ENCODE measurements at regions not wholly inside any gene's neighbourhood (a gene's known extent, or its start where the extent isn't known, plus 50 kb on each side); places are given as distances from the start of the nearest gene placed in this dataset.
"Not testable (repeated sequence)": the region's sequence is repeated elsewhere in the genome, so short reads cannot be mapped to it uniquely, and the experiment has no call there.

DNA sequence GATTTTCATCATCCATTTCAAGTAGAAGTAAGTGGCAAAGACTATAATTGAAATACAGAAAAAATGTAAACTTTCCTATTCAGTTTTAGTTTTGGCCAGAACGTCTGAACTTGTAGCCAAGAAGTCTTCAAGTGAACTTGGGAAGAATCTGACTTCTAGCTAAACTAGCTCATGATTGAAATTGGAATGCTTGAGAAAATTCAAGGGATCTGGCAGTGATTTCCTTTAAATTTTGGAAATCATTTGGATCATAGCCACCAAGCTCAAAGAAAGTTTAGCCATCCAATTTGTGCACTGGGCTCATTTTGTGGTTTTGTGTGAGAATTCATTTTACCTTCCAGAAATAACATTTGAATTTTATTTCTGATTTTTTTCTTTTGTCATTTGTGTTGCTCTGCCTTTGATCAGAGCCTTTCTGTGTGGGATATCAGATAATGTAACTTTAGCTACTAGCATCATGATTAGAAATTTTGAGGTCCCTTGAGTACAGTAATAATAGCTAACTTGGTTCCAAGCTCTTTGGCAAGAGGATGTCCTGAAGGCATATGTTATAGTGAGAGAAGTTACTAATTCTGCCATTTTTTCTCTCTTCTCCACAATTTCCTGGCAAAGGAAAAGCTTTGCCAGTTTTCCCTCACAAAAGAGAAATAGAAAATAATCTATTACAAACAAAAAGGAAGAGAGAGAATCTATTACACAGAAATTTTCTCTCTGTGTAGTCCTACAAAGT is 2123.7 kb upstream of the RAG2 start:
- DNase-seq: no peak

DNA sequence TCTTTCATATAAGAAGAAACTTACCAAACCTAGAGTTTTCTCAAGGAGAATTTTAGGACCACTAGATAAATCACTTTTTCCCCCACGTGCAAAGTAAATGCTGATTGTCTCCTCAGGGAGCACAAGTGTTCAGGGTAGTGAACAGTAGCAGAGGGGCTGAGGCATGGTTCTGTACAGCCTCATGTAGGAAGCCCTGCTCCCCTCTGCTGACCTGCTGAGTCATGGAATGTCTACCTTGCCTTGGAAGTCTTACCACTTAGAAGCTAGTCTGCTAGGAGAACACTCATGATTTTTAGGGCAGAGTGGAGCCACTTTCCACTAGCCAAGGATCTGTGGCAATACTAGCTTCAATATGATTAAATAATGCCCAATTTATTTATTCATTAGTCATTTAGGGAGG is 2120.6 kb upstream of the RAG2 start:
- no peak for DNase-seq

DNA sequence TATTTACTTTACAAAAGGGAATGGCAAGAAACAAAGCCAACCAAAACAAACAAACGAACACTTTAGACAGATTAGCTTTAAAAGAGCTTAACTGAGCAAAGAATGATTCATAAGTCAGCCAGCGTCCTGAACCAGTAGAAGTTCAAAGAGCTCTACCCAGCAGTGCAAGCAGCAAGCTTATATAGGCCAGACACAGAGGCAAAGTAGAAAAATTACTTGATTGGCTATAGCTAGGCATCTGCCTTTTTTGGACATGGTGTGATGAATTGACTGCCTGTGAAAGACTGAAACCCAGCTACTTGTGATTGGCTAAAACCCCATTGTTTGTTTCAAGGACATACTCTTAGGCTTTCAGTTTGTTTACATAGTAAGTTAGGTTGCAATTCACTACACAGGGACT is 2120.0 kb upstream of the RAG2 start:
- DNase-seq: no peak

- no peak for DNase-seq
These were observed 2113.1 kb upstream of the RAG2 start for GRCh38 chr11:38711110-38711509.

DNA sequence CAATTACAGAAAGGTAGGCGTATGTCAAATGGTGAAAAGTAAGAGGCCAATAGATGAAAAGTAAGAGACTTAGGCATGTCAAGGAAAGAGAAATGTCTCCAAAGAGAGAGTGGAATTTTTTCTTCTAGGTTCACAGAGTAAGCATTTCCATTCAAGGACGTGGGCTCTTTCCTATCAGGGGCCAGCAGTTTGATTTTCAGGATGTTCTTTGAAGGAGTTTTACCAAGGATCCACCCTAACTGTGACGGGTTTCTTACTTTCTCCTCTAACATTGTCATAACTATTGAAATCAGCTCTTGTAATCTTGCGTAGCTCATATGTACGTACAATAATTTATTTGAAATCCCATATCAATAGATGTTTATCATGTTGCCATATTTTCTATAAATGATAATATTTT is 2112.2 kb upstream of the RAG2 start:
- DNase-seq: no peak

- DNase-seq: no peak
These were observed 2102.1 kb upstream of the RAG2 start for GRCh38 chr11:38700111-38700510.

GRCh38 chr11:38693306-38693705 is 2095.3 kb upstream of the RAG2 start:
- DNase-seq: no peak

DNA sequence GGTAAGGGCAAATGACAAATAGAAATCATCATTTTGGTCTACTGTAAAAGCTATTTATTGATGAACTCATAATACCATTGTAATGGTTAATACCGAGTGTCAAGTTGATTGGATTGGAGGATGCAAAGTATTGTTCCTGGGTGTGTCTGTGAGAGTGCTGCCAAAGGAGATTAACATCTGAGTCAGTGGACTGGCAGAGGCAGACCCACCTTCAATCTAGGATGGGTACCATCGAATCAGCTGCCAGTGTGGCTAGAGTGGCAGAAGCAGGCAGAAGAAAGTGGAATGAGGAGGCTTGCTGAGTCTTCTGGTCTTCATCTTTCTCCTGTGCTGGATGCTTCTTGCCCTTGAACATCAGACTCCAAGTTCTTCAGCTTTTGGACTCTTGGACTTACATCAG is 2092.2 kb upstream of the RAG2 start:
- not testable (repeated sequence) for DNase-seq

GRCh38 chr11:38687008-38687407 is 2089.0 kb upstream of the RAG2 start:
- DNase-seq: no peak

GRCh38 chr11:38683484-38683883 is 2085.4 kb upstream of the RAG2 start:
- no peak for DNase-seq

DNA sequence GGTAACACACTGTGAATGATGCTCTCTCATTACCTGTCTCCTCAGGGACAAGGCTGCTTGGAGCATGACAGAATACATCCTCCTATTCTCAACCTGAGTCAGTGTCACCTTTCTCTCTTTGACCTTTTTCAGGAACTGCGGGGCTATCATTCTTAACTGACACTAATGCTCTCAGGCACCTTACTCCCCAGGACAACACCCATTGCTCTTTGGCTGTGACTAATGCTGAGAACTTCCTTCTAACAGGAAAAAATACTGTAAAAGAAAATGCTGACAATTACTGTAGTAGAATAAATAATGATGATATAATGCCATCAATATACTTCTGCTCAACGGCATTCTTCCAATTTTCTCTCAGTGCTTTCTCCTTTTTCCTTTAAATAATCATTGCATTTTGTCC is 2082.7 kb upstream of the RAG2 start:
- DNase-seq: no peak

- DNase-seq: no peak
These were observed 2082.1 kb upstream of the RAG2 start for GRCh38 chr11:38680166-38680565.

DNA sequence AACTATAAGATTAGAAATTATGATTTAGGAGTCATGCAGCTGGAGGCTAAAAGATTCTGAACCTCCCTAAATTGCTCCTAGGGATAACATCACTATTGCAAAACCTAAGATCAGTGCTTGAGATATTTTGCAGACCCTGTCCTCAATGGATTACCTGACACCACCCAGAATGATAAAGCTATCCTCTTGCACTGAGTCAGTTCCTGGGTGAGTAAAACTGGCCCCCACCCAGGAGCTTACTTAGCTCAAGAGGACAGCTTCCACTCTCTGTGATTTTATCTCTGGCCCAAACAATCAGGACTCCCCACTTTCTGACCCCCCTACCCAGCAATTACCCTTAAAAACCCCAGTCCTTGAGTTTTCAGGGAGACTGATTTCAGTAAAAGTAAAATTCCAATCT is 2074.4 kb upstream of the RAG2 start:
- DNase-seq: no peak

DNA sequence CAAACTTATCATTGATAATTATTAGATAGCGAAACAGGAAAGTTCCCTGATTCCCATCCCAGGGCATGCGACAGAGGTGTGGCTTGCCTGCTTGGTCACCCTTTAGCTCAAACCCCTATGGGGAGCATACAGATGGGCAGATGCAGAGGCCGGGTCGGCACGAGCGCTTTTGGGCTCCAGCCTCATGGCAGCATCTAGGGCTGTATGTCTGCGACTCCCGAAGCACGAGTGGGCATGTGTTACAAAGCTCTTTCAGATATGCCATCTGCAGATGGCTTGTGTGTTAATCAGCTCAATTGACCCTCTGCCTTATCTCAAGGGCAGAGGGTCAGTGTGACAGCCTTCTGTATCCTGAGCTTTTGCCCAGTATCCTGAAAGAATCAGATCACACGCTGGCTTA is 2069.3 kb upstream of the RAG2 start:
- no peak for DNase-seq

DNA sequence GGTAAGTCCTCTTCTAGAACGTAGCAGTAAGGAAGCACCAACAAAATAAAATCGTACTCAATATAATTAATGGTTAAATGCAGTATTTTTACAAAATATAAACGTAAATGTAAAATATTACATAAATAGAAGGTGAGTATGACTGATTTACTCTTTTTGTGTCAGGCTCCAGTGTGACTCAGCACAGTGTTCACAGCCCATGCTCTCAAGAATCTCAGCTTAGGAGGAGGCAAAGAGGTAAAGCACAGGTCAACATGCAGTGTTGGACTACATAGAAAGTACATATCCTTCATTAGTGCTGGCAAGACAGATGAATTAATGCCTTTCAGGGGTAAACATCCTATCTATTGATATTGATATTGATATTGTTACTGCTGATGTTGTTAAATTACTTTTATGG is 2050.6 kb upstream of the RAG2 start:
- DNase-seq: no peak

DNA sequence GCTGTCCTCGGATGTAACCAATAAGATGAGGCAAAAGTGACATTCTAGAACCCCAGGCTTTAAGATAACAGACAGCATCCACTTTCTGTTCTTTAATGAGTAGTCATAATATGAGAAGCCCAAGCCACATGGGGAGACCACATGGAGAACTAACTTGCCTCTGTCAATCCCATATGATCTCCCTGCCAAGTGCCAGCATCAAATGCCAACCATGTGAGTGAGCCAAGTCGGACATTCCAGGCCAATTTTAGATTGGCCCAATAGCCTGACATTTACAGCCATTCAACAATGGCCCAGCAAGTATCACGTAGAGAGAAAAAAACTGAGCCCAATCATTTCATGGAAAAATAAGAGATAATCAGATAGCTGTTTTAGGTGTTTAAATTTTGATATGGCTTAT is 2048.3 kb upstream of the RAG2 start:
- DNase-seq: no peak

- no peak for DNase-seq
These were observed 2042.8 kb upstream of the RAG2 start for GRCh38 chr11:38640854-38641253.

DNA sequence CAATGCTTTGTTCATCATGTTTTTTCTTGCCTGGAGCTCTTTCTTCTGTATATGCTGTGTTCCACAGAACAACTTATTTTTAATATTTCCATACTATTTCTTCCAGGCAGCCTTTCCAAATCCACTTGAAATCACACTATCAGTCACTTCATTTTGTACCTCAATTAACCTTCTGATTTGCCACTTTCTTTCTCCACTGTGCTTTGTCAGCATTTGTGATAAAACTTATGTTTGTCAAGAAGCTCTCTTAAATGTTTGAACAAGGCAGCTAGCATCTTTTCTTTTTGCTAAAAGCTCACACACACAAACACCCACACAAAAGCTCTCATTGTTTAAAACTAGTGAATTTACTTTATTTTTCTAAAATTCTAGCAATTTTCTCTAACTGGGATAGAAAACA is 2014.7 kb upstream of the RAG2 start:
- no peak for DNase-seq

- DNase-seq: not testable (repeated sequence)
These were observed 2003.3 kb upstream of the RAG2 start for GRCh38 chr11:38601371-38601770.

DNA sequence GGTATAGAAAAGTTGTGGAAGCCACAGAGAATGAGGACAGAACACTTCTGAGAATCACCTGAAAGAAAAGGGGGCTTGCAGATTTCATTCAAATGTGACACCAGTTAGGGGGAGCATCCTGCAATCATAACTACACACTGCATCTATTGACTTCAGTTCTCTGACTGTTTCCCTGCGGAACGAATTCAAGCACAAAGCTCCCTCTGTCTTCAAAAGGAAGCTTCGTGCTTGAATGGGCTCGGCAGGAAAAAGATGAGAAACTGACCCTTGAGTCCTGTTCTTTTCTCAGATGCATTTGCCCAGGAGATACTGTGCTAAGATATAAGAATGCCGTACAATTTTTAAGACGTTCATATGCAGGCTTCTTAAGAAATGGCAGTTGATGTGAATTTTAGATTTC is 2000.4 kb upstream of the RAG2 start:
- DNase-seq: peak in 2 of 56 donors; percentile 2 to 4

GRCh38 chr11:38595359-38596016 is 1997.5 kb upstream of the RAG2 start:
- DNase-seq: not testable (repeated sequence)

DNA sequence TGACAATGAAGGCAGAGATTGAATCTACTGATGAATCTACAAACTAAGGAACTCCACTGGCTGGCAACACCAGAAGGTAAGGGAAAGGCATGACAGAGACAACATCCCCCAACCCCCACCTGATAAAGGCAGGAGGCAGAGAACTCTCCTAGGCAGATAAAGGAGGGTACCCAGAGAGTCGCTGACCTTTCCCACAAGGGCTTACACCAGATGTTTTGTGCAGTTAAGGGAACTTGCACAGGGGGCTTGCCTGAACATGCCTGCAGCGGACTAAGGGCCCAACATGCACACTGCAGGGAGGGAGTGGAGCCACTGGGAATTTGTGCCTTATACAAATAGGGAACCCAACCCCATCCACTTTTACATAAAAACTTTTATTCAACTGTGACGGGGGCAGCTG is 1996.9 kb upstream of the RAG2 start:
- DNase-seq: no peak

- no peak for DNase-seq
These were observed 1995.6 kb upstream of the RAG2 start for GRCh38 chr11:38593649-38594048.

Data from amygdala (tissue), 56 donors.